HG03175 (cell line): ENCODE measurements at regions not wholly inside any gene's neighbourhood (a gene's known extent, or its start where the extent isn't known, plus 50 kb on each side); places are given as distances from the start of the nearest gene placed in this dataset.
"Not testable (repeated sequence)": the region's sequence is repeated elsewhere in the genome, so short reads cannot be mapped to it uniquely, and the experiment has no call there.

Experiments
- ATAC-seq: cut with Tn5 transposase; IDR thresholded peaks from one replicate; pipeline ENCODE4 v1.9.1; 2021; ENCODE audit warnings: mild to moderate bottlenecking, moderate library complexity; ENCODE audit not compliant: unreplicated experiment

GRCh38 chr17:72563952-72564351 lies 443.1 kb downstream of the SOX9 start:
- ATAC-seq = no peak

GRCh38 chr17:72565006-72565405 lies 444.2 kb downstream of the SOX9 start:
- ATAC-seq = no peak

DNA sequence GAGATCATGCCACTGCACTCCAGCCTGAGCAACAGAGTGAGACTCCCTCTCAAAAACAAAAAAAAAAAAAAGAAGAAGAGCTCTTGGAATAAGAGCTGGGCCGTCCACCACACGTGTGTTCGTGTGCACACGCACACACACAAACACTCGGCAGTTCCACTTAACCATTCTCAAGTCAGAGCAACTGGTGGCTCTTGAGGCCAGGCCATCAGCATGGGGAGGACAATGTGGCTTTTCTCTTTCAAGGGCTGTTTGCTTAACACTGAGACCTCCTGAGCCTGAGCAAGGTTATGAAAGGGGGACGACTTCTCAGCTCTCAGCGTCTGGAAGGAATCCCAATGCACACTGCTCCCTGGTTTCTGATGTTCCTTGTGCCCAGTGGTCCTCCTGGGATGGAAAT lies 444.9 kb downstream of the SOX9 start:
- ATAC-seq = no peak

GRCh38 chr17:72566671-72567484 lies 446.1 kb downstream of the SOX9 start:
- ATAC-seq = no peak

GRCh38 chr17:72567774-72568173 lies 447.0 kb downstream of the SOX9 start:
- no peak for ATAC-seq

- ATAC-seq = no peak
Observed at GRCh38 chr17:72569148-72569946, 448.5 kb downstream of the SOX9 start.

DNA sequence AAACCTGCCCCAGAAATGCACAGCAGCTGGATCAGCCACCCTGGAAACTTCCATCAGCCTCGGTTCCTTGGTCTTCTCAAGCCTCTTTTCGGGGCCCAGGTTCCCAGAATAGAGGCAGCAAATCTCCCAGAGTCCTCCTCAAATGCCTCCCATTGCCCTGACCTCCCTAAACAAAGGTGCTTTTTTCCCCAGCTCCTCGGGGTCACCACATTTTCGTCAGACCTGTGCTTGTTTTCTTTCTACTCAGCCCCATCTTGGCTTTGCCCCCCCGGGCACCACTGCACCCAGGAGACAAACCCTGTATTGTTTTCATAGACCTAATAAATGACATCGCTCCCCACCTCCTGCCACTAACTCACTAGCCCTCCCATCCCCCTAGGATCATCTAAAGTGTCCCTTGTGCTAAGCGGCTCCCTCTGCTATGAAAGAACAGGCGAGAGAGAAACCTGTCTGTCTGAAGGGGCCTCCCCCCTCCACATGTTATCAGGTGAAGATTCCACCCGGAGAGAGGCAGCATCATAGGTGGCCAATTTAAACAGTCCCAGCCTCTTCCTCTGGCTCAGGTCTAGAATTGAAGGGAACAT lies 451.1 kb downstream of the SOX9 start:
- no peak for ATAC-seq

GRCh38 chr17:72572604-72573491 lies 452.0 kb downstream of the SOX9 start:
- no peak for ATAC-seq

DNA sequence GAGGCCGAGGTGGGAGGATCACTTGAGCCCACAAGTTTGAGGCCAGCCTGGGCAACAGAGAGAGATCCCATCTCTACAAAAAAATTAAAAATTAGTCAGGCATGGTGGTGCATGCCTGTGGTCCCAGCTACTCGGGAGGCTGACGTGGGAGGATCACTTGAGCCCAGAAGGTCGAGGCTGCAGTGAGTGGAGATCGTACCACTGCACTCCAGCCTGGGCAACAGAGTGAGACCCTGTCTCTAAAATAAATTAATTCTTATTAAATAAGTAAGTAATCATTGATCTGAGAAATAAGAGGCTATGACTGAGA lies 452.6 kb downstream of the SOX9 start:
- ATAC-seq = not testable (repeated sequence)

DNA sequence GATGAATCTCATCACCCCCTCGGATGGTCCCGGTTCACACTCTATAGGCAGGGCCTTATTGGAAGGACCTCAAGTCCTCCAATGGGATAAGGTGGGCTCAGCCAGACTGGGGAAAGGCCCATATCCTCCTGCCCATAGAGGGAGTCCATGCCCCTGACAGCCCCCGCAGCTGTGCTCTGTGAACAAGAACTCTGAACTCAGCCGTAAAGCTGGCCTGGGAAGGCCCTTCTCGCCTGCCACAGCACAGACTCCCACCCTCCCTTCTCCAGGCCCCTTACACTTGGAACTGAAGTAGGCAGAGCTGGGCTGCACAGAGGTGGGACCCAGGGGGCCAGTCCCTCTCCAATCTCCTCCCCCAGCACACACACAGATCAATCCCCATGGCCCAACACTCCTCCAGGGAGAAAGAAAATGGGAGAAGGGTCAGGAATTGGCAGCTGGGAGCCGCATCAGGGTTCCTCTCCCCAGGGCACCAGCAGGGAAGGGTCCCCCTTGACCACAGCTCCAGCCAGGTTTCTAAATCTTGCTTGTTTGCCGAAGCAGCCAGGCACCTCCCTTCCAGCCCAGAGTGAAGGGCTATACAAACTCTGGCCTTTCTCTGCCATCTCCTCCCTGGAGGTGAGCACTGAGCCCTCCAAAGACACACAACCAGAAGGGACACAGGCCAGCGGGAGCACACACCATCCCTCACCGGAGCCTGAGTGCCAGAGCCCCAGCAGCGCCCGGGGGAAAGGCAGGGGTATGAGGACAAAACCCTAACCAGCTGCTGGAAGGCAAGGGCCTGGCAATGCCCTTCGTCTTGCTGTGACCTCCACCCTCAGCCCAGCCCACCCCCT lies 454.1 kb downstream of the SOX9 start:
- no peak for ATAC-seq

- no peak for ATAC-seq
Observed at GRCh38 chr17:72575542-72576233, 454.9 kb downstream of the SOX9 start.

- no peak for ATAC-seq
Observed at GRCh38 chr17:72576289-72576759, 455.5 kb downstream of the SOX9 start.

DNA sequence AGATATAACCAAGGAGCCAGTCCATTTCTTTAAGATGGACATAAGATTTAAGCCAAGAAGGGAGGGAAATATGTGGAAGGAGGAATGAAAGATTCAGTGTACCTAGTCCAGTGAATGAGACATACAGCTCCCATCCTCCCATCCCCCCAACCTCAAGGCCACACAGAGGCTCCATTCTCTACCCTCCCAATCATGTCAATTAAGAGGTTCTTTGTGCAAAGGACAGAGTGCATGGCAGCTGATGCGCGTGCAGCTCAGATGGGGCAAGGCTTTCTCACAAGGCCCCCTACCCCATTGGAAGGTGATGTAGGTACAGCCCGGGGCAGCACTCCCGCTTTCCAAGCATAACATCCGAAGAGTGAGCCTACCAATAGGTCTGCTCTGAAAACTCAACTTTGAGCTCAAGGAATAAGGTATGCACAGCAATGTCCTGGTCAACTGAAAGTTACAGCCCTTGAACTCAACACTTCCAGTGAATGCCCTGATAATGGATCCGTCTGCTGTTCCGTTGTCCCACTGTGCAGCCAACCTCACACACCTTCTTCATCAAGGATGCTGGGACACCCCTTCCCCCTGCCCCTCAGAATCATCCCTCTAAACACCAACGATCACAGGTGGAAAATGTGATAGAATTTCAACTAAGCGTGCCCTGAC lies 458.1 kb downstream of the SOX9 start:
- no peak for ATAC-seq

- ATAC-seq = no peak
Observed at GRCh38 chr17:72579990-72580320, 459.1 kb downstream of the SOX9 start.

DNA sequence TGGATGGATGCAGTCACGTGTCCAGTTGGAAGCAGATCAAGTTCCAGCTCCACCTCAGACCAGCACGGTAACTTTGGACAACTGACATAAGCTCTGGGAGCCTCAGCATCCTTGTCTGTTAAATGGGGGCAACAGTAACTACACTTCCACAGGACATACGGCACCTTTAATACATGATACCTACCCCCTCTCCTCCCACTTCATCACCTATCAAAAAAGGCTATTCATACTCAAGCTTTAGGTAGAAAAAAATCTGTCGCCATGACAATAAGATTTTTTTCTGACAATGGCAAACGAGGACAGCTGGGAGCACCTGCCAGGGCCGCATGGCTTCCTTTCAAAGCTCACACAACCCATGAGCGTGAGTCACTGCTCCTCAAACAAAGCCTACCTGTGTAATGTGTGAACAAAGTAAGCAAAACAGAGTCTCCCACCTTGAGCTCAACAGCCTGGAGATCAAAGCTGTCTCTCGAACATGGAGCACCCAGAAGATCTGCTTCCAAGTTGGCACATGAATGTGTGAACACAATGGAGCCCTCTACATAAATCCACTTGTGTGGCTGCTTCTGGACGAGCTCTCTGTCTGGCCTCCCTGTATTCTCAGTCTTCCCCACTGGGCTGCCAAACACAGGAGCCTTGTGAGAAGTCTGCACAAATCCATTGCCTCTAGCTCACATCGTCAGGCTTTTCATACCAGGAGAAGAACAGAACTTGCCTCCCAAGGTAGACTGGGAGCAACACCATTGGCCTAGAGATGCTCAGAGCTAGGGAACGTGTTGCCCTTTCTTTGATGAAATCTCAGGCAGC lies 459.7 kb downstream of the SOX9 start:
- no peak for ATAC-seq

DNA sequence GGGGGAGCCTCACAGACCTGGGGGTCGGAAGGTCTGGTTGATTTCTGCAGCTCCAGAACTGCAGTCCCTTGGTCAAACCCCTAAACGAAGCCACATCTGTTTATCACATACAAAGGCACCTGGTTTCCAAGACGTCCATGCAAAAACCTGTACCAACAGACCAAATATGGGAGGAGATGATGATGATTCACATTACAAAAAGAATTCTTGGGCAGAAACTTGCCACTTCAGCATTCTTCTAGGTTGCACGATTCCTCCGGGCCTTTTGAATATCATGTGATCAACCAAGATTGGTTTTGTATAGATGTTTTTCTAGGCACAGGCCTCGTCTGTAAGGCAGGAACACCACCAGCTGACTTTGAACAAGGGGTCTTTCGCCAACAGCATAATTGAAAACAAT lies 466.3 kb downstream of the SOX9 start:
- ATAC-seq = no peak

- ATAC-seq = no peak
Observed at GRCh38 chr17:72587773-72588511, 467.1 kb downstream of the SOX9 start.

DNA sequence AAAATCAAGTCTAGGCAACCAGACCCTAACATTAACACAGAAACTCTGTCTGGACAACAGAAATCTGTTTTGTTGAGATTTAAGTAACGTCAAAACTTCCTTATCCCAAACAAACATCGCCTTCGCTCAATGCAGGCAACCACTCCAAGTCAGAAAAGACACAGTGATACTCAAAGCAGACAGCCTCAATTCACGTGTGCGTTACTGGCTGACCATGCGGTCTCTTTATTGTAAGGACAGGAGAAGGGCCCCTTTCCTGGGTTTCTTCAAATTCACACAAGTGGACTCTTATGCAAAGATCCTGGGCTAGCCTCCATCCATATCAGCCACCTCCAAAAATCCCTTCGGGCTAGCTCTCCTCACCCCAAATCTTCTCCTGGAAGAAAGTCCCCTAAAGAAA lies 467.7 kb downstream of the SOX9 start:
- ATAC-seq = no peak
